HCT116 (cell line): ENCODE measurements at regions not wholly inside any gene's neighbourhood (a gene's known extent, or its start where the extent isn't known, plus 50 kb on each side); places are given as distances from the start of the nearest gene placed in this dataset.

Source experiments
- ATAC-seq: fragments of 200-7000 bp; cut with Tn5 transposase; 2 replicates; pipeline ENCODE4 v1.9.1; 2020; ENCODE audit warnings: mild to moderate bottlenecking, moderate library complexity
- BruUV-seq: library from RNA; stranded (reverse); fragments of 400-500 nt; replicated peaks from 2 replicates; lab custom pipeline; 2021; lab: Mats Ljungman, UMichigan
- CTCF ChIA-PET: fragments of 300-600 bp; sonication (Branson Sonifier 250); formaldehyde crosslinking; loops from one replicate; lab custom pipeline; 2021; ENCODE audit warnings: antibody characterized with exemption; lab: Charles Lee
- POLR2A ChIA-PET: fragments of 300-600, 350-600 bp; sonication (Branson Sonifier 250); formaldehyde crosslinking; loops from one replicate; lab custom pipeline; 2021; ENCODE audit warnings: antibody characterized with exemption; lab: Charles Lee
- RAD21 ChIA-PET, 2 experiments: fragments of 300-600 bp; sonication (Branson Sonifier 250); formaldehyde crosslinking; loops; one replicate each; lab custom pipeline; 2023; ENCODE audit warnings: low total read pairs in 2 of 2; ENCODE audit not compliant: uncharacterized antibody in 2 of 2, unreplicated experiment in 2 of 2, low non-redundant PET in 1 of 2; lab: Charles Lee
- DNase-seq: peaks from one replicate; pipeline ENCODE4 v3.0.0-alpha.2; 2010; ENCODE audit warnings: low read depth, low spot score
- H2AFZ ChIP-seq: fragments of 200-600 bp; shearing (Covaris generic), sonication (generic); 2 replicates; pipeline ENCODE4 v1.6.1; 2017; ENCODE audit warnings: low read depth, mixed run types, mixed read lengths, antibody characterized with exemption, low read length; ENCODE audit not compliant: poor library complexity, severe bottlenecking
- H3K27ac ChIP-seq: 2 replicates; pipeline ENCODE4 v1.5.1; 2012; ENCODE audit warnings: low read depth, low read length
- H3K27me3 ChIP-seq: fragments of 200-600 bp; sonication (generic); 2 replicates; pipeline ENCODE4 v1.6.1; 2016; ENCODE audit warnings: mixed run types, low read length, mixed read lengths; ENCODE audit not compliant: insufficient read depth
- H3K36me3 ChIP-seq, 2 experiments: fragments of 200-500 bp in 1 of 2; fragments of 200-600 bp in 1 of 2; sonication (Bioruptor generic) in 1 of 2; sonication (generic) in 1 of 2; 2 replicates each; pipeline versions ENCODE4 v1.5.1 to v1.6.1; 2014 to 2016; ENCODE audit warnings: low read length in 2 of 2, inconsistent platforms in 1 of 2, mixed read lengths in 1 of 2, mixed run types in 1 of 2; ENCODE audit not compliant: insufficient read depth in 2 of 2, control insufficient read depth in 1 of 2
- H3K4me1 ChIP-seq, 2 experiments: fragments of 200-600 bp in 1 of 2; sonication (generic) in 1 of 2; 2 replicates each; pipeline versions ENCODE4 v1.5.1 to v1.6.1; 2012 to 2017; ENCODE audit warnings: low read length in 2 of 2, inconsistent platforms in 1 of 2, mild to moderate bottlenecking in 1 of 2, mixed read lengths in 1 of 2, mixed run types in 1 of 2, moderate library complexity in 1 of 2; ENCODE audit not compliant: insufficient read depth in 2 of 2, control insufficient read depth in 1 of 2
- H3K4me2 ChIP-seq: fragments of 200-600 bp; sonication (generic); 2 replicates; pipeline ENCODE4 v1.6.1; 2017; ENCODE audit warnings: mixed run types, low read length, mixed read lengths
- H3K4me3 ChIP-seq, 2 experiments: fragments of 200-600 bp in 1 of 2; sonication (generic) in 1 of 2; replicated peaks in 1 of 2; 2 replicates each; pipeline ENCODE4 v1.5.1; 2011 to 2016; ENCODE audit warnings: low read length in 2 of 2, control low read depth in 1 of 2, low read depth in 1 of 2, mild to moderate bottlenecking in 1 of 2, mixed read lengths in 1 of 2, mixed run types in 1 of 2
- H3K79me2 ChIP-seq: fragments of 200-600 bp; sonication (generic); 2 replicates; pipeline ENCODE4 v1.6.1; 2017; ENCODE audit warnings: mild to moderate bottlenecking, mixed run types, low read length, moderate library complexity, mixed read lengths; ENCODE audit not compliant: insufficient read depth
- H3K9ac ChIP-seq: fragments of 200-600 bp; sonication (generic); 2 replicates; pipeline ENCODE4 v1.6.1; 2016; ENCODE audit warnings: low read length, mixed read lengths
- H3K9me2 ChIP-seq: fragments of 200-600 bp; sonication (generic), shearing (Covaris generic); 2 replicates; pipeline ENCODE4 v1.6.1; 2017; ENCODE audit warnings: mixed run types, mild to moderate bottlenecking, moderate library complexity; ENCODE audit not compliant: insufficient read depth
- H3K9me3 ChIP-seq, 2 experiments: fragments of 200-500 bp in 1 of 2; fragments of 200-600 bp in 1 of 2; sonication (Bioruptor generic) in 1 of 2; sonication (generic) in 1 of 2; 2 replicates each; pipeline ENCODE4 v1.6.1; 2014 to 2017; ENCODE audit warnings: low read length in 2 of 2, mixed read lengths in 2 of 2, inconsistent platforms in 1 of 2, low read depth in 1 of 2, mild to moderate bottlenecking in 1 of 2, mixed run types in 1 of 2, moderate library complexity in 1 of 2; ENCODE audit not compliant: control insufficient read depth in 1 of 2, insufficient read depth in 1 of 2
- H4K20me1 ChIP-seq: fragments of 200-600 bp; sonication (generic), shearing (Covaris generic); 2 replicates; pipeline ENCODE4 v1.6.1; 2017; ENCODE audit warnings: mixed run types, mild to moderate bottlenecking, moderate library complexity; ENCODE audit not compliant: insufficient read depth
- ATF3 ChIP-seq: IDR thresholded peaks from 2 replicates; pipeline ENCODE4 v1.6.1; 2012
- EZH2phosphoT487 ChIP-seq: fragments of 200-600 bp; IDR thresholded peaks from 2 replicates; pipeline ENCODE4 v1.6.1; 2018; ENCODE audit warnings: antibody characterized with exemption, borderline replicate concordance
- MAX ChIP-seq: IDR thresholded peaks from 2 replicates; pipeline ENCODE4 v1.6.1; 2012
- POLR2A ChIP-seq: IDR thresholded peaks from 2 replicates; pipeline ENCODE4 v1.7.0; 2011; ENCODE audit warnings: borderline replicate concordance; ENCODE audit not compliant: insufficient read depth, insufficient read length; ENCODE audit errors: extremely low read depth
- REST ChIP-seq: IDR thresholded peaks from 2 replicates; pipeline ENCODE4 v1.6.1; 2012; ENCODE audit warnings: low read depth
- SP1 ChIP-seq: IDR thresholded peaks from 2 replicates; pipeline ENCODE4 v1.6.1; 2012; ENCODE audit warnings: low read depth
- YY1 ChIP-seq: IDR thresholded peaks from 2 replicates; pipeline ENCODE4 v1.6.1; 2011; ENCODE audit warnings: low read length, low read depth, moderate library complexity, mild to moderate bottlenecking; ENCODE audit not compliant: insufficient replicate concordance; ENCODE audit errors: extremely low read depth
- ZNF274 ChIP-seq: fragments of 200-500 bp; sonication (Bioruptor generic); IDR thresholded peaks from 2 replicates; pipeline ENCODE4 v1.6.1; 2014; ENCODE audit warnings: mild to moderate bottlenecking, low read depth, low read length, inconsistent platforms
- intact Hi-C: fragments of 100-400 bp; cut with micrococcal nuclease; formaldehyde crosslinking; loops from 2 replicates; pipeline ENCODE4 v1.10.0; 2022

- no peak overlapping the region for H2AFZ ChIP-seq
- no peak for TF ChIP-seq ATF3
- no peak for TF ChIP-seq ZNF274
- TF ChIP-seq POLR2A: no peak
- TF ChIP-seq, all 23 proteins: peak for 0
- ChIA-PET CTCF (no interaction called here), POLR2A (no interaction called here), RAD21 (no interaction called here)
- Histone ChIP-seq H3K9ac (no peak overlapping the region), H3K27ac (no peak overlapping the region), H3K36me3 (no peaks in the 10 kb centered on the region), H4K20me1 (no peaks in the 10 kb centered on the region), H3K4me2 (no peak overlapping the region), H3K9me2 (no peaks in the 10 kb centered on the region), H3K79me2 (no peaks in the 10 kb centered on the region), H3K4me3 (no peak overlapping the region), H3K9me3 (no peaks in the 10 kb centered on the region), H3K27me3 (no peaks in the 10 kb centered on the region), H3K4me1 (no peaks in the 10 kb centered on the region)
- ATAC-seq: no peak
- no TSS peak for BruUV-seq
- DNase-seq: no peak
- intact Hi-C loops: no loop called here
Observed at GRCh38 chr10:33660329-33660728, 325.9 kb upstream of the NRP1 start.

- Histone ChIP-seq H4K20me1 (no peaks in the 10 kb centered on the region), H3K9me3 (no peaks in the 10 kb centered on the region), H3K36me3 (no peaks in the 10 kb centered on the region), H3K9me2 (no peaks in the 10 kb centered on the region), H3K4me3 (no peak overlapping the region), H3K79me2 (no peaks in the 10 kb centered on the region), H3K4me2 (no peak overlapping the region), H3K9ac (no peak overlapping the region), H2AFZ (no peak overlapping the region), H3K27ac (no peak overlapping the region)
- ATAC-seq: no peak
- CTCF ChIA-PET: no interaction called here
- RAD21 ChIA-PET: no interaction called here
- POLR2A ChIA-PET: no interaction called here
- no TSS peak for BruUV-seq
- TF ChIP-seq SP1 (no peak), REST (no peak), MAX (no peak), YY1 (no peak), ZNF274 (no peak), POLR2A (no peak), EZH2phosphoT487 (no peak)
- TF ChIP-seq, all 23 proteins: peak for 0
- H3K4me1 ChIP-seq: no peaks in the 10 kb centered on the region
- no peaks in the 10 kb centered on the region for H3K27me3 ChIP-seq
- intact Hi-C loops: no loop called here
- DNase-seq: no peak
Observed at GRCh38 chr10:33657913-33658312, 323.4 kb upstream of the NRP1 start.
